SKM-1 treated with dmso at 0.1 percent for 144 hours (cell line): ENCODE measurements at regions not wholly inside any gene's neighbourhood (a gene's known extent, or its start where the extent isn't known, plus 50 kb on each side); places are given as distances from the start of the nearest gene placed in this dataset.
A peak's percentile ranks its signal among the peaks of the same experiment; 100 is the strongest.

Experiments
- DNase-seq: peaks from one replicate; lab custom pipeline; 2025; ENCODE audit not compliant: unreplicated experiment; lab: John Stamatoyannopoulos, UW

DNA sequence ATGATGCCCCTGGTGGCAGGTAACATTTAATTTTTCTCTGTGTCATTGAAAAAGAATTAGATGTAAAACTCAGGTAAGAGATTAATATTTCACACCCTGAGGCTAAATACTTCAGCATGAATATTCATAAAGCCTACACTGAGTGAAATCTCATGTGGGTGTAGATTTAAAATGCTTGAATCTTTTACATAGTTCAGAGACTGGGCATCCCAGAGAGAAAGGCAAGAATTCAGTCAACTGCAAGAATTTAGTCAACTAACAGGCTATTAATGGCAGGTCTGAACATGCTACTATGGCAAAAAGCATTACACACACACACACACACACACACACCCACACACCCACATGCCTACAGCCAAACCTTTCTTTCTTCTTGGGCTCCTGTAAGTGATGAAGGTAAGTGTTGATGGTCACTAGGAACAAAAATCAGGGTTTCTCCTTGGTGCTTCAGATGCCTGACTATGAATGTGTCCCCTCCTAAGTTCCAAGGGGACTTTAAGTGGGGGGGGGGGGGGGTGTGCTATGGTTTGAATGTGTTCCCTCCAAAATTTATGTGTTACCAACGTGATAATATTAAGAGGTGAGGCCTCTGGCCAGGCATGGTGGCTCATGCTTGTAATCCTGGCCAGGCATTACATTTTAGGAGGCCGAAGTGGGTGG, 63.7 kb upstream of the PSMD7 start:
- DNase-seq, result no peak

DNA sequence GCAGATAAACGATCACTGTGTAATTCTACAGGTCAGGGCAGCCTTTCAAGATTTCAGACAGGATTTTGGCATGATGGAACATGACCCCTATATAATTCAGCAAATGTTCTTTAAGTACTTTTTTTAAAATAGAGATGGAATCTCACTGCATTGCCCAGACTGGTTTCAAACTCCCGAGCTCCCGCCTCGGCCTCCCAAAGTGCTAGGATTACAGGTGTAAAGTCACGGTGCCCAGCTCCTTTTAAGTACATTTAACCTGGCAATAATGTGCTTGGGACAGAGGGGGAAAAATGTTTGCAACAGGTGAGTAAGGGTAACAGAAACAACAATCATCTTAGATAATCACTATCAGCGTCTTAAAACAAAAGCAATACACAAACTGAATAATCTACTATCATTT, 66.5 kb upstream of the PSMD7 start:
- DNase-seq, result no peak

DNA sequence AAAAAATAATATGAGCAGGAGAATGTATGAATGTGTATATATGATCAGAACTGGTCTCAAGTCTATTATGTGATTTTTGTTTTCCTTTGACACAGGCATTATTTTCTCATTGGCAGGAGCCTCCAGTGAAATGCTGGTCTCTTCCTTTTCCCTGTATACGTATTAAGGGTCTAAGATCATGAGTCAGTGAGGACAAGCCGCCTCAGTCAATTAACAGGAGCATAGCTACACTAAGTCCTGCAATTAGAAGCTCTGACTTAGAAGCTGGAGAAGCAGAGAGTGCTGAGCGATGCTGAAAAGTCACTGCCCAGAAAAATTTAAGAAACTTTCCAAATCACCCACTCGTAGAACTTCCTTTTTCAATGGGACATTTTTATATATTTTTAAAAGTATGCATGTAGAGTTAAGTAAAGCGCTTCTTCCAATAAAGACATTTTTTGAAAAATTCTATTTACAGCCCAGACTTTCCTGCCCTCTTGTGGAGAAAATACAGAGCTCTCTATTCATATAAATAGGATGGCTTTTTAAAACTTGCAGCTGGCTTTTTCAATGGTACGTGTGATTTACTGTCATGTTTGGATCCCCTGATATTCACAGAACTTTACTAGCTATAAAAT, 70.2 kb upstream of the PSMD7 start:
- DNase-seq, result peak; percentile 5

DNA sequence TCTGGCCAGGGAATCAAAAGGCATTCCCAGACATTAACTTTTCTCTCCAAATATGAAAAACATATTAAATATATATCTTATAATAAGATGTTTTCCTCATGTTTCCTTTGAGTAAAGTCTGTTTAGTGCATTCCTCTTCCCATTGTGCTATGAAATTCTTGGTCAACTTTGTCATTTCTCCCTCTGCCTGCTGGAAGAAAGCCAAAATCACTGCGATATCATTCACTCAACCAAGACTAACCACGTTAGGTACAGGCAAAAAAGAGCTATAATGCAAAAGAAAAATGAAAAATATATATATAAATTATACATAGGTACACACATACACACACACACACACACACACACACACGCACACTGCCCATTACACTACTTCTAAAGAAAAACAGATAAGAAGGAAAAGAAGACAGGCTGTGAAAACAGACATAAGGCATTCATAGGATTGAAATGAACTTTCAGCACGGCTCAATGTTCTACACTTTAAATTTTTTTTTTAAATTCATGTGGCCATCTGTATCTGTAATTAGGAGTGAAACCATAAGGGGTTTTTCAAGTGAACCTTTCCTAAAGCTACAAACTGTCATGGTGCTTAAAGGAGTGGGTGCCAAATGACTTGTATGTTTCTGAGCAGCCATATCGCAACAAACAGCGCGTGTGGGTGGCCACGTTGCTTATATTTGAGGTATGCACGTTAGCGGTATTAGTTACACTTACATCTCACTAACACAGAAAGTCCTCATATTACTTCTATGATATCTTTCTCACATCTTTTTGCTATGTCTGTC, 71.6 kb upstream of the PSMD7 start:
- no peak for DNase-seq

DNA sequence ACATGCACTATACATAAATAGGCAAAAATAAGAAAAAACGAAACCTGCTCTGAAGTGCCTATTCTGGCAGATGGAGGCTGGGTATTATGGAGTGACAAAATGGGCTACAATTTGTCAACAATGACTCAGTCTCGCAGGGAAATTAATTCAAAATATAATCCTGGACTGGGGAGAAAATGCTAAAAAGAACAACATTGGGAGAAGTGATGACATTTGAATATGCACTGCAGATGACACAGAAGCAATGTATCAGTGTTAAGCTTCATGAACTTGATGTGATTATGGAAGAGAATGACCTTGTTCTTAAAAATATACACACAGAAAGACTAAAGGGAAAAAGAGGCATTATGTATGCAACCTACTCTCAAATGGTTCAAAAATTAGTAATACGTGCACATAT, 74.8 kb upstream of the PSMD7 start:
- DNase-seq, result no peak

DNA sequence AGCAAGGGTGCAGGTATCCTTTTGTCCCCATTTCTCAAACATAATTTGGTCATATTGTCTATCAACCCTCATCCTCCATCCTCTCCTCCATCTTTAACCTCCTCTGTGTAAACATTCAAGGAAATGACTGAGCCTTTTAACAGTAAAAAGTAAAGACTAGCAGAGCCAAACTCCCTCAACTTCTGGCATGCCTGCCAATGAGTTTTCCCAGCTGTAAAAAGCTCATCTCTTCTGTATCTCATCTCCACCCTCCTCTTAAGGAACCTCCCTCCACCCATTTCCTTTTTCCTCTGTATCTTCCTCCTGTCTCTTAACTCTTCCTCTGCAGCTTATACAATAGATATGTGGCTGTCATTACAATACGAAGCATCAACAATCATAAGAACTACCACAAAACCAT, 76.9 kb upstream of the PSMD7 start:
- no peak for DNase-seq

DNA sequence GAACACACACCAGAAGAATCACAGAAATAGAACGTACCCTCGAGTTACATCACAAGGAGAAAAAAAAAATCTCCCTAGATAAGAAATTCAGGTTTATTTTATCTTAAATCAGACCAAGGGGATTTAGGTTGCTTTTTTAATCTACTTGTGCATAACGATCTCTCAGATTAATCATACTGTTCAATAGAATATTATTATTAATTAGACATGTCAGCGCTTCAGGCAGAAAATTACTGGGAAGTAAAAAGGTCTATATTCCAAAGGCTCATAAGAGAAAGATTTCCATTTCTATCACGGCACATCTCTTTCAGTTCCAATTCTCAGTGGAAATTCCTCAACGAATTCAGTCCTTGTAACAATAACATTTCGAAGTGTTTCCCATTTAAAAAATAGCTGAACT, 77.7 kb upstream of the PSMD7 start:
- DNase-seq, result no peak

DNA sequence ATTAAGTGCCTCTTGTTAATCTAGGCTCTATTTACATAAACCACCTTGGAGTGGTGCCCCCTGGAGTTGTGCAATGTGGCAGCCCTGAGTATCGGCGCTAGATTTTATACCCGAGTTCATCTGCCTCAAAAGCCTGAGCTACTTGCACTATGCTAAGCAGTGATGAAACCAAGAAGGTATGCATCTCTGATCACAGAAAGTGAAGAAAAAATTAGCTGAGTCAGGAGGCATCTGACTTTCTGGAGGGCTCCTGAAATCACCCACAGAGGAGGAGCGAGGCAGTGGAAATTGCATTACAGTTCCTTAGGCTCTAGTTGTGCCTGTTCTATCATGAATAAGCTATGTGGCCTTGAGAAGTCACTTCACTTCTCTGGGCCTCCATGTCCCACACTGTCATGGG, 80.3 kb upstream of the PSMD7 start:
- DNase-seq, result no peak

DNA sequence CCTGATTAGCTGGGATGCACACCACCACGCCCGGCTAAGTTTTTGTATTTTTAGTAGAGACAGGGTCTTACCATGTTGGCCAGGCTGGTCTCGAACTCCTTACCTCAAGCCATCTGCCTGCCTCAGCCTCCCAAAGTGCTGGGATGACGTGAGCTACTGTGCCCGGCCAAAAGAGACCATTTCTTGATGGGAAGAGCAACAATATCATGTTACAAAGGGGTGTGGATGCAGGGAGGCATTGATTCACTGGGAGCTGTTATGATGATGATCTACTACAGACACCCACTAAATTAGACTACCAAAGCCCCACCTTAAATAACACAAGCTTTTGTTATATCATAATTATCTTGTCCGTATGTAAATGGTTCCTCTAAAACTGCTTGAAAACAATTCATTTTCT, 81.4 kb upstream of the PSMD7 start:
- DNase-seq, result no peak

DNA sequence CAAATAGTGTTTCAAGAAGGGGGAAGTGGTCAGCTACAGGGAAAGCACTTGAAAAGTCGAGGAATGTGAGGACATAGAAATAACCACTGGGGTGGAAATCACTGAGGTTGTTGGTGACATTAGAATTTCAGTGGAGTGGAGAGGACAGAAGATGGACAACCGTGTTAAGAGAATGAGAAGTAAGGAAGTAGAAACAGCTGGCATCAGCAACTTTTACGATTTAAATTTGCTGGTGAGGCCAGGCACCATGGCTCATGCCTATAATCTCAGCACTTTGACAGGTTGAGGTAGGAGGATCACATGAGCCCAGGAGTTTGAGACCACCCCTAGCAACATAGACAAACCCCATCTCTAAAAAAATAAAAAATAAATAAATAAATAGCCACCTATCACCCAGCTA, 83.2 kb upstream of the PSMD7 start:
- DNase-seq, result peak; percentile 10

DNA sequence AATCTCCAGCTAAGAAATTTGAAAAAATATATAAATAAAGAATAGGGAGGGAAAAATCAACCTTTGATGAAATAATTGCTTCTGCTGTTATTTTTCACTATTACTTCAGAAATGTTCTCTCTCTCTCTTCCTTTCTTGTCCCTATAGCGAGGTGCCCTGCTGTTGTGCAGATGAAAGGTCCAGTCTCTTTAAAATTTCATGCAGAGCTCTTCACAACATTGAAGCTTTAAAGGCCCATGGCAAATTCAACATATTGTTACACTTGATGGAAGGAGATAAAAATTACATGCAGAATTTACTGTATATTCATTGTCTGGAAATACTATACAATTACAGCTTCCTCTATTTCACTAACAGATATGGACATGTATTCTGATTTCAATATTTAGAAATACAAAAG, 86.4 kb upstream of the PSMD7 start:
- no peak for DNase-seq

DNA sequence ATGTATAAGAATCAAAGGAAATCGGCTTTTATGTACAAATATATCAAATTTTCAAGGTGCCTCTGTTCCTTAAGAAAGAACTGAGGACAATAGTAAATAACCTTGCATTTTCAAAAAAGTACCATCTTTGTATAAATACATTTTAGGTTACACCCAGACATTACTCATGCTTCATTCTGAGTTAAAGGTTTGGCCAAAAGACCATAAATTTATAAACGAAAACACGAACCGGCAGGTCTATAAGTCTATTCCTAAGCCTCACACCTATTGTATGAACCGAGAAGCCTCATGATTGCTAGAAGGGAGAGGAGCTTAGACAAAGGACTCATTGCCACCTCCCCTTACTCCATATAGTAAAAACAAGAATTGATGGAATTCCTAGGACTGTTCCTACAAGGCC, 94.6 kb upstream of the PSMD7 start:
- DNase-seq, result no peak

DNA sequence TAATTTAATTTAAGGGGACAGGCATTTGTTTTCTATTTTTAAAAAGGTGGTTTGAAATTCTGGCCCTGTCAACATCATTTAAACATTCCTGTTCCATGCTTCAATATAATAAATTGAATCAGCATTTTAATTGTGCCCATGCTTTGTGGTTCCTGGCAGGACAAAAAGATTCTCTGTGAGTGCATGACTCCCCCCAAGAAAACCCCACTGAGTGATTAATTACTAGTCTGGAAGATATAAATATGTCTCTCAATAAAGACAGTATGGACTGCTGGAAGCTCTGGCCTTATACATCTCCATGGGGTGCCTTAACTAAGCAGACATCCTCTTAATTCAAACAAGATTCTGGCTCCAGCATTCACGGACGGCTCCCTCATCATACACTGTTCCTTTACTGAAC, 95.0 kb upstream of the PSMD7 start:
- no peak for DNase-seq

DNA sequence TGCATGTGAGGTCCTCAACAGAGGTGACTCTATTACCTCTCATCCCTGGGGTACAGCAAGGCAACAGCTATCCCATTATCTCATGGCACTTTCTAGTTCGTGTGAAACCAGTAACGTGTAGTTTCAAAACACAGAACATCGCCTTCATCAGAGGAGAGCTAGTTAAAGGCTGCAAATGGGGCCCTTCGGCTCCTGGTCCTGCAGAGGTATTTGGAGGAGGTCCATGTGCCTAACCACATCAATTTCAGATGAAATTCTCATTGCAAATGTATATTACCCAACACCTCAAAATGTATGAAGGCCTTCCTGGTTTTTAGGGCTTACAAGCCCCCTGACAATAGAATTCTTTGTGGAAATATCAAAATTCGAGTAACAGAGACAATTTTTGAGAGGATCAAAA, 95.7 kb upstream of the PSMD7 start:
- DNase-seq, result no peak

DNA sequence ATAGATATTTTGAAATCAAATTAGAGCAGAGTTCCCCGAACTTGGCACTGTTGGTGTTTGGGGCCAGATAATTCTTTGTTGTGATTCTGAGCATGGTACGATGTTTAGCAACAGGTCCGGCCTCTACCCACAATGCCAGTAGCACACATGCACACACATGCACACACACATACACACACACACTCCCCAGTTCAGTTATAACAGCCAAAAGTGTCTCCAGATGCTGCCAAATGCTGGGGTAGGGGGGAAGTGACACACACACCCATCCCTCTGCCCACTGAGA, 96.8 kb upstream of the PSMD7 start:
- DNase-seq, result no peak

DNA sequence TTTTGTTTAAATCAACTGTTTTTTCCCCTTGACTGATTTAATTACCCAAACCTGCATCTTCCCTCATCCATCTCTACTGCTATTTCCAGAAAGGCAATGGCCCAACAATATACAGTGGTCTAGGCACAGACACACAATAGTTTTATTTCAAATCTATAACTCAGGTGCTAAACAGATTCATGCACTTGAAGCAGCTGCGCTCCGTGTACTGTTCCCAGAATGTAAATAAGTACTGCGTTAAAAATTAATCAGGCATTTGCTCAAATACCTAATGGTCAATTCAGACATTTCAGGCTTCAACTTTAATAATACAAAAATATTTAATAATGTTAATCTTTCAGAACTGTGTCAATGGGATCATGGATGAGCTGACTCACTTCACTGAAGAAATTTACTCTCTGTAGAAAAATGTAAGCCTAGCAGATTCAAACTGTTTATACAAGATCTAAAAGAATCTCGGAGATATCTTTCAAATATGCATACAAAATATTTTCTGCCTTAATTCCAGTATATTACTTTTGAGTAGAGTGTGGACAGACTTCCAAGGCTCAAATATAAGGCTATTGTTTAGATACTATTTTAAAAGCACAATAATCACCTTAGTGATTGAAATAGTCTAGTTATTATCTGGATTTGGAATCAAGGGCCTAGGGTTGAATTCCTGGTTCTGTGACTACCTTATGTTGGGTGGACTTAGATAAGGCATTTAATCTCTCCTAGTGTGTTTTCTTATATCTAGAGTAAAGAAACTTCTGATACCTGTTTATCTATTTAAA, 97.4 kb upstream of the PSMD7 start:
- DNase-seq, result no peak

DNA sequence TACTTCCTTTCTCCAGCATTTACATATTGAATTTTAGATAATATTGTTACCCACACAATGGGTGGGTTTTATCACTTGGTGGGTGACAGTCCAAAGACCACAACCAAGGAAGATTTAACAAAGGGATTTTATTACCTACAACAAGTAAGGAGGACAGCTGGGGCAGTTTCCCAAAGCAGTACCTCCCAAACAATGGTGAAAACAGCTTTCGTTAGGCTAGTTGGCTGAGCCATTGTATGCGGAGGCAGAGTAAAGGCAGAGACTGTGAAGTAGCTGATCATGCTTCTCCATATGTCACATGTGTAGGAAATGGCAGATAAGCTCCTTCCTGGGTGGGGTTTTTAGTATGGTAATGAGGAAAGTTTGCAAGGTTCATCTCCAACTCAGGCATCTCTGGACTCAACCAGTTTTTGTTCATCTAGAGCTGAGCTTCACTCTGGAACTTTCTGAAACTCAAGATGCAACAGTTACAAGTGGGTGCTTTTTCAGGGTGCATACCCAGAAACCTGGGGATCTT, 104.3 kb upstream of the PSMD7 start:
- DNase-seq, result no peak

DNA sequence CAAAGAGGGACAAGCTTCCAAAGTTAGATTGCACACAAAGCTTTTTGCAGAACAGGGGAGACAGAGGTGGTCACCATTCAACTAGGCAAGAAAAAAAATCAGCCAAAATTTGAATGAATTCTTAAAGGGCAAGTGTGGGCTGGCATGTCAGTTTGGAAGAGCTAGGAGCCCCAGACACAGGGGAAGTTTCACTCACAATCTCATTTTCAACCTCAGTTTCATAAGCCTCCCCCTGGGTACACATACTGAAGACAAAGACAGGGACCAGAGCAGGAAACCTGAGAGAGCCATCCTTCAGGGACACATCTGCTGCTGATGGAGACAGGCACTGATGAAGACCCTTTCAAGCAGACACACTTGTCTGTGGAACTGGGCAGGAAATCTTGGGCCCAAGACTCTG, 106.3 kb upstream of the PSMD7 start:
- DNase-seq, result no peak

DNA sequence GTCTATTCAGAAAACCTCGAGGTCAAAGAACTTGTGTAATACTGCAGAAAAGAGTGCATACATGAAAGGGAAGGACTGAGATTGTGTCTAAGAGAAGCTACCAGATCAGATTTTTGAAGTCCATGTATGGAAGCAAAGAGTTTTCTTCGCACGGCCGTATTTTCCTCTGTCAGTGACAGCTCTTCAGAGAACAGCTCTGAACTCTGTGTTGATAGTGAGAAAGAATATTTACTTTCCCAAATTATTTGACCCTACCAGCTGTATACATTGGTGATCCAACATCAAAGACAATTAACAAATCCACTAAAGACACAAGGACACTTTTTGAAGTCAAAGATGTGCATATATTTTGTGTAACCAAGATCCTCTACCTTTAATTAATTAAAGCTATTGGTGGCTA, 107.8 kb upstream of the PSMD7 start:
- DNase-seq, result no peak

DNA sequence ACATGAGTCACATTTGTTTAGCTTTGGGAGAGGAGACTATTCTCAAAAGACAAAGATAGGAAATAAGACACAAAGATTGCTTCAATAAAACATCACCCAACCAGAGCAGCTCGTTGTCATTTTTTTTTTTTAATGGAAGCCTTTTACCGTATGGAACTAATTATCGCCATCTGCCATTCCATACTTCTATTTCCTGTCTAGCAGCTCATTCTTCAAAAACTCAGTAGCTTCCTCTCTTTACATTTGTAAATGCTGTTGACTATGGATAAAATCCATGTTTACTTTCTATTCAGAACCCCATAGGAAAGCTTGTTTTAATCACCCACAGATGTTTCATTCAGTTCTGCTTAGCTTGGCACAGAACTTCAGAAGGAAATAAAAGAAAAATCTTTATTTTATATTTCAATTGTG, 110.0 kb upstream of the PSMD7 start:
- DNase-seq, result no peak

DNA sequence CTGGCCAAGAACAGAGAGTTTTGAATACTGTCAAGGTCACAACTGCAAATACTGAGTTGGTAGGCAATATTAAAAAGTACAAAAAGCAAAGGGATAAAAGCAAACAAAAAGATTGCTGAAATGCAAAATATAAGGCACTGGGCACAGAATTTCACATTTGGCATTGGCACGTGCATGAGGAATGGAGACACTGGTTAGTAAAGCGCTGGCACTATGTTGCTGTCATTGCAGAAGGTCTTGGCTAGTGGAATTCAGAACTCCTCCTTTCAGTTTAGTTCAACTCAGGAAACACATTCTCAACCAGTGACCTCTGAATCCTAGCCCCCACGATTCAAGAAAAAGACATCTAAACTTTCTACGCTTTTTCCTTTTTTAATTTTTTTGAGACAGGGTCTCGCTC, 111.8 kb upstream of the PSMD7 start:
- DNase-seq, result no peak
